ENCODE measurements at regions not wholly inside any gene's neighbourhood (a gene's known extent, or its start where the extent isn't known, plus 50 kb on each side); places are given as distances from the start of the nearest gene placed in this dataset.
"Not testable (repeated sequence)": the region's sequence is repeated elsewhere in the genome, so short reads cannot be mapped to it uniquely, and the experiment has no call there.

GRCh38 chrX:83588409-83588808 is 80.3 kb downstream of the POU3F4 start:
- DNase-seq (ENCODE audit: low spot score): no peak

- no peak for DNase-seq (ENCODE audit: low spot score)
These were observed 85.7 kb downstream of the POU3F4 start for GRCh38 chrX:83593634-83594294.

DNA sequence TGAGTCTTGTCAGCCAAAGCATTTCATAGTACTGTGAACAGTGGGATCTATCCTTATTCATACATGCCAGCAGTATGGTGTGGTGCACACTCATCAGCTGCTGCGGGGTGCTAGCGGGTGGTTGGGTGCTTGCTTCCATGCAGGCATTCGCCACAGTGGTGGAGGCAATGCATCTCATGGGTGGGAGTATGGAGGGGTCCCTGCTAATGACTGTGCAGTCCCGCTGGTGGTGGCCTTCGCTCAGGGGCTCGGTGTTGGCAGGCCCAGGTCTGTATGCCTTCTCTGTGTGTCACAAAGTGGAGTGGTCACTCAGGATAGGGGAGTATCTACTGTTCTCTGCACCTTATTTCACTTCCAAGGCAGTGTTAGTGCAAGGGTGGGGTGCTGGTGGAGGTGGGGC is 122.6 kb downstream of the POU3F4 start:
- no peak for DNase-seq (ENCODE audit: low spot score)

DNA sequence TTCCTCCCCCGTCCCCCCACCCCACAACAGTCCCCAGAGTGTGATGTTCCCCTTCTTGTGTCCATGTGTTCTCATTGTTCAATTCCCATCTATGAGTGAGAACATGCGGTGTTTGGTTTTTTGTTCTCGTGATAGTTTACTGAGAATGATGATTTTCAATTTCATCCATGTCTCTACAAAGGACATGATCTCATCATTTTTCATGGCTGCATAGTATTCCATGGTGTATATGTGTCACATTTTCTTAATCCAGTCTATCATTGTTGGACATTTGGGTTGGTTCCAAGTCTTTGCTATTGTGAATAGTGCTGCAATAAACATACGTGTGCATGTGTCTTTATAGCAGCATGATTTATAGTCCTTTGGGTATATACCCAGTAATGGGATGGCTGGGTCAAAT is 141.6 kb downstream of the POU3F4 start:
- not testable (repeated sequence) for DNase-seq (ENCODE audit: low spot score)

- DNase-seq (ENCODE audit: low spot score): peak; percentile 37
These were observed 150.6 kb downstream of the POU3F4 start for GRCh38 chrX:83658731-83659130.
